Head of caudate nucleus (tissue), 42 donors: ENCODE measurements at regions not wholly inside any gene's neighbourhood (a gene's known extent, or its start where the extent isn't known, plus 50 kb on each side); places are given as distances from the start of the nearest gene placed in this dataset.

Experiments used
- DNase-seq, 42 donors: peaks; one replicate each; pipeline versions ENCODE4 v3.0.0 to v3.0.0-alpha.2; 2020 to 2021; ENCODE audit warnings: mixed read lengths in 7 of 42
- intact Hi-C: fragments of 100-400 bp; cut with DNase I; formaldehyde crosslinking; loops from one replicate; pipeline ENCODE4 v1.15.0; 2022

DNA sequence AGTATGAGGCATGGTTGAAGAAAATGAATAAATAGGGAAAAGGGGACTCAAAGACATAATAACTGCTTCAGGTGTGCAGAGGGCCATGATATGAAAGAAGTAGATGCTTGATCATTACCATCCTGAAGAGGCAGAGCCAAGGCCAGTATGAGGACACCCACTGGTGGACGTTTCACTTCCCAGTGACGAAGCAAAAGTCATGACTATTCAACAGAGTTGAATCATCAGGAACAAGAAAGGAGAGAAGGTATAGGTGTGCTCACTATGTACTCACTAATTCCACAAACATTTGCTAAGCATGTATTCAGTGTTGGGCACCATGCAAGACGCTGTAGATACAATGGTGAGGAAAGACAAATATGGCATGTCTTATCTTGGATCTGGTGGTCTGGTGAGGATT lies 319.2 kb upstream of the RUNX1 start:
- DNase-seq: no peak
- intact Hi-C loops: no loop called here

DNA sequence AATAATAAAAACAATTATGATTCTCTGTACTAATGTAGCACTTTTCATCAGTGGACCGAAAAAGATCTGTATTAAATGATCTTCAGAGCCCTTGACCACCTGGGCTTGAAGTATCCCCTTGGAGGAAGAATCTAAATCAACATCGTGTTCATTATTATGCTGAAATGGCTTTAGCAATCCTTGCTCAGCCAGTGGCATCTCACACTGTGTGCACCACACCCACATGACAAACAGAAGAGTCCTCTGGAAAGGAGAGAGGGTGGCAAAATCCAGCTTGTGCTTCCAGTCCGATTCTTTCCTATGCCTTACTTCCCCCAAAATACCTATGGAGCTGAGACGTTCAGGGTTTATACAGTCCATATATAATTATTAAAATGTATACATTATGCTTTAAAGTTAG lies 318.5 kb upstream of the RUNX1 start:
- intact Hi-C loops: no loop called here
- DNase-seq: no peak

DNA sequence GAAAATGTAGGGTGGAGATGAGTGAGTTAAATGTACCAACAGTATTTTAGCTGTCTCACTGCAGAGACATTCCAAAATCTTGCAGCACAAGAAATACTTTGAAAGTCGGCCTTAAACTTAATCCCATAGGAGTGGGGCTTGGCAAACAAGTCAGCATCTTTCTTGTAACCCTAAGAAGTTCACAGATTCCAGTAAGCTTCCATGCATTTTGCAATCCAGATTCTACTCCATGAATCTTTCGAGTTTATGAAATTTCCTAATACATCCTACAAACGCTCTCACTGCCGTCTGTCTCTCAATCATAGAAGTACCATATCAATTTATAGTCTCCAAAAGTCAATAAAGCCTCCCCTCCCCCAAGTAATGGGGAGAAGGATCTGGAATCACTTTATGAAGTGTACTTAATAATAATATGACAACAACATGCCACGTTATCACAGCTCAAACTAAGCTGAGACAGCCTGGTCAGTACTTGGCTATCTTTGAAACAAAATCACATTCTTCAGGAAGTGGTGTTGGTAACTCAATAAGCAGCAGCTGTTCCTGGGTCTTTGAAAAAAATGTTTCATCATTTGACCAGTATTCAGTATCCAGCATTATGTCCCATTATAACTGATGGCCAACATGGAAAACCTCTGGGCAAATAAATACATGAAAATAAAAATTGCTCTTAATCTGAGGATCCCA lies 317.4 kb upstream of the RUNX1 start:
- DNase-seq: no peak
- intact Hi-C loops: no loop called here

DNA sequence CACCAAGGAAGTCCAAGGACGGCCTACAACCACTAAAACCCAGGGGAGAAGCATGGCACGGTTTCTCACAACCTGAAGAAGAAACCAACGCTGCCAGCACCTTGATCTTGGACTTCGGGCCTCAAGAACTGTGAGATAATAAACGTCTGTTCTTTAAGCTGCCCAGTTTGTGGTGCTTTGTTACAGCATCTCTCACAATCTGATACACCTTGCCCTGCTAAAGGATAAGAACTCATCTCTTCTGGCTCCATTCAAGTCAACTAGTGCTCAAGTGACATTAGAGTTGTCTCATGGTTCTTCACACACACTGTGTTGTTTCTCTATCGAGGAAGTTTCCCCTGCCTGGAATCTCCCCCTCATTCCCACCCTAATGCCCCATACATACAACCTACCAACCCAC lies 314.4 kb upstream of the RUNX1 start:
- intact Hi-C loops: no loop called here
- DNase-seq: no peak

DNA sequence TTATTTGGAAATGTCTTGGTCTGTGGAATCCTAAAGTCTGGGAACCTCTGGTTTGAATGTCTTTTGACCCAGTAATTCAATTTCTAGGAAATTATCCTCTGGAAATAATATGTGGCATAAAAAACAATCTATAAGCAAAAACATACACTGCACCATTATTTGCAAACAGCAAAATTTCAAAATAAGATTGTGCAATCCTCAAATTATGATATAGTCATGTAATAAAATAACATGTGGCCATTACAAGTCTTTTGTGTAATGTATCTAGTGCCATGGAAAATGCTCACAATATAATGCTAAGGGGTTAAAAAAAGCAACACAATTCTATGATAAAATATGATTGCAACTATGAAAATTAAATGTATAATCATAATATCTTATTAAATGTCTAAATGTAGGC lies 312.9 kb upstream of the RUNX1 start:
- intact Hi-C loops: no loop called here
- no peak for DNase-seq

DNA sequence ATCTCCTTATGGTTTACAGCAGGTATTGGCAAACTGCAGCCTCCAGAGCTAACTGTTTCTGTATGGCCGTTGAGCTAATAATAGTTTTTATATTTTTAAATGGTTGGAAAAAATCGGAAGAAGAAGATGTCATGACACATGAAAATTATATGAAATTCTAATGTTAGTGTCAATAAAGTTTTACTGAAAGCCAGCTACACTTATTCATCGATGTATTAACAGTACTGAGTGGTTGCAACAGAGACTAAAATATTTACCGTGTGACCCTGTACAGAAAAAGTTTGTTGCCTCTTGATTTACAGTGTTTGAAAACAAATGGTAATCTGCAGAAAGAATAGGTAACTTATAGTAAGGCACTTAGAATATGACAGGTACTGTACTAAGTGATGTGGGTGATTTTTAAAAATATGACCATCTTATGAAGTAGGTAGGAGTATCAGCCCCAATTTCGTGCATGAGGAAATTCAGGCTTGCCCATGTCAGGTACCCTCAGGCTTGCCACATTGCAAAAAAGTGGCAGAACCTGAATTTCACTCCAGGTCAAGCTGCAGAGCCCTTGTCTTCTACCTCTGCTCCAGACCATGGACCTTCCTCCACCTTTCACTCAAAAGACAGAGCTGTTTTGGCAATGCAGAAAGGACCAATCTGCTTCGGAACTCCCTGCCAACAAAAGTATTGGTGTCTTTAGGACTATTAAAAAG lies 311.9 kb upstream of the RUNX1 start:
- no peak for DNase-seq
- intact Hi-C loops: no loop called here

DNA sequence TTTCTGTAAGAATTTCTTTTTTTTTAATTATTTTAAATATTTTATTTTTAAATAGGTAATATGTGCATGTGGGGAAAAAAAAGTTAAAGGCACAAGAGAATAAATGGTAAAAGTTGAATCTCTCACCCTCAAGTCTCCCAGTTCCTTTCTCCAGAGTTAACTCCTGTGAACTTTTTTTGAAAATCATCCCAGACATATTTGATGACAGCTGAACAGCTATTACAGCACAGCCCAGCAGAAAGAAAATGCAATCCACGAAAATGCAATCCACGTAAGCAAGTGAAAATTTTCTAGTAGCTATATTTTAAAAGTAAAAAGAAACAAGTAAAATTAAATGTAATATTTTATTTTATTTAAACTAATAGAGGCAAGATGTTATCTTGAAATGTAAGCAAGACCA lies 310.0 kb upstream of the RUNX1 start:
- no peak for DNase-seq
- intact Hi-C loops: no loop called here

DNA sequence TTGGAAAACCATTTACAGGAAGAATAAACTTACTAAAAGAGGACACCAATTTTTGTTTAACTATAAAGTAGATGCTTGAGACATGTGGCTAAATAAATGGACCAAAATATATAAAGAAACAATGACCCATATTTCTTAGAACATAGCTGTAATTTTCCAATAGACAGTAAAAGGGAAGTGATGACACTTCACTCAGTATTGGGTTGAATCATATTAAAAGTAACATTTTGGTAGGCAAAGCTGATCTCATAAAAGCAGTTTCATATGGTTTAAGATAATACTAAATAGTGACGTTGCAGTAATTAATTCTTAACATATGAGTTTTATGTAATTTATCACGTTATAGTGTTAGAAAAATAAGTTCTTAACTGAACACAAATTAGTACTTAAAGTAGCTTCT lies 308.9 kb upstream of the RUNX1 start:
- intact Hi-C loops: no loop called here
- no peak for DNase-seq

DNA sequence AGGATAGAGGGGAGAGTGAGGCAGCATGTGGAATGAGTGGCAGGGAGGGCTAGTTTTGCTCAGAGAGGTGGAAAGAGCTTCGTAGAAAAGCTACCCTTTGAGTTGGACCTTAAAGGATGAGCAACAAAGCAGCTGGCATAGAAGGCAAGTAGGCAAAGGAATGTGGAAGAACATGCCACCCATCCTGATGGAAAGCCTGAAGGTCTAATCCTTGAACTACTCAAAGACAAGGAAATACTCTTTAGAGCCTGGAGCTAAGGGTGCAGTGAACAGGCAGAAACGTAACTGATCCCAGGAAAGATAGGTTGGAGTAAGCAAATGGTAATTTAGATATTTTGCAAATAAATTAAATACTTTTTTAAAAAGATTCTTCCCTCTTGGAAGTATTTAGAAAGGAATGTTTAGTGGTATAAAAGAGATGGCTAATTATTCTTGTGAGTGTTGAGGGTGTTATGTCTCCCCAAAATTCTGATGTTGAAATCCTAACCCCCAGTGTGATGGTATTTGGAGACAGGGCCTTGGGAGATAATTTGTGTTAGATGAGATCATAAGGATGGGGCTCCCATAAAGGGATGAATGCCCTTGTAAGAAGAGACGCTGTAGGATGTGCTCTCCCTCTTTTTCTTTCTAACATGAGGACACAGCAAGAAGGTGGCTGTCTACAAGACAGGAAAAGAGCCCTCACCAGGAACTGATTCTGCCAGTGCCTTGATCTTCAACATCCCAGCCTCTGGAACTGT lies 308.1 kb upstream of the RUNX1 start:
- no peak for DNase-seq
- intact Hi-C loops: no loop called here

DNA sequence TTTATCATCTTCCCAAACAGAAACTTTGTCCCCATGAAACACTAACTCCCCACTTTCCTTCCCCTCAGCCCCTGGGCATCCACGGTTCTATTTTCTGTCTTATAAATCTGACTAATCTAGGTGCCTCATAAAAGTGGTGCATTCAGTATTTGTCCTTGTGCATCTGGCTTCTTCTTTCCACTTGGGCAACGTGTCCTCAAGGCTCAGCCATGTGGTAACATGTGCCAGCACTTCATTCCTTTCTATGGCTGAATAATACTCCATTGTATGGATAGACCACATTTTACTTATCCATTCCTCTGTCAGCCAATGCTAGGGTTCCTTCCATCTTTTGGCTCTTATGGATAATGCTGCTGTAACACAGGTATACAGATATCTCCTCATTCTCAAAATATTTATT lies 305.0 kb upstream of the RUNX1 start:
- no peak for DNase-seq
- intact Hi-C loops: no loop called here

DNA sequence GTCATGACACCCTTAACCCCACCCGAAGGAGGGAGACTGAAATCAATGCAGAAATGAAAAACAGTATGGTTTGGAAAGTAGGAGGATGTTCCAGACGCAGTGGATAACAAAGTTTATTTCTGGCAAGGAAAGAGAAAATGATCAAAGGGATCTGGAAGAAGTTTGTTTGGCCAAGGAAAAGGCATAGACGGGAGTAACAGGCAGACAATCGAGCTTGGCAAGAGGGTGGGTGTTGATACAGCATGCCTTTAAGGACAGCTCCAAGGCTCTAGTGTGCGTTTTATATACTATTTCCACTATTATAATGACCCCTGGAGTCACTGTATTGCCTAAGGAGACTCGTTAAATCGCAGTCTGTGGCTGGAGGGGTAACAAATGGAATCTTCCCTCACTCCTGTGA lies 303.7 kb upstream of the RUNX1 start:
- intact Hi-C loops: no loop called here
- no peak for DNase-seq

DNA sequence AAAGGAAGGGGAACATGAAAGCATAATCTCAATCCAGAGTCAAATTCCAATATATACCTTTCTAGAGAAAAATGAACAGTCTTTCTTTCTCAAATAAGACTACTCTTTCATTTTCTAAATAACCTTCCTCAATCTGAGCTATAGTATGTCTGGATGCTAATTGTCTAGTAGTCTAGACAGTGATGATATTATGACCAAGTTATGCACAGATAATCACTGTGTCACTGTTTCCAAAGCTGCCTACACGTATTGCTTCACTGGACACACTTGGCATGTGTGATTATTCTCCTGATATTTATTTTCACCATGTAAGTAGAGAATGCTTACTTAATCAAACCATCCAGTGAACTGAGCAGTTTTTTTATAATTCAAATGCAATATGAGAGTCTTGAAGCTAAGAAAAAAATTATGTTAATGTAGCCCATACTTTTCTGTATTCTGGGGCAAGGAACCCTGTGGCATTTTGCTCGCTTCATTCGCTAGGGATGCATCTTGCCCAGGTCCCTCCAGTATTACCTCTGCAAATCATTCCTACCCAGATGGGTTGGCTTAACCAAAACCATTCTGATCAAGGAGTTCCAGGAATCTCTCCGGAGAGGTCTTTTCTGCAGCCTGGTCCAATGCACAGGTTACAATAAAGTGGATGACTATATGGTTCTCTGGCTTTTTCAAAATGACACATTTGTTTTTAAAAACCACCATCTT lies 303.1 kb upstream of the RUNX1 start:
- DNase-seq: no peak
- intact Hi-C loops: no loop called here

DNA sequence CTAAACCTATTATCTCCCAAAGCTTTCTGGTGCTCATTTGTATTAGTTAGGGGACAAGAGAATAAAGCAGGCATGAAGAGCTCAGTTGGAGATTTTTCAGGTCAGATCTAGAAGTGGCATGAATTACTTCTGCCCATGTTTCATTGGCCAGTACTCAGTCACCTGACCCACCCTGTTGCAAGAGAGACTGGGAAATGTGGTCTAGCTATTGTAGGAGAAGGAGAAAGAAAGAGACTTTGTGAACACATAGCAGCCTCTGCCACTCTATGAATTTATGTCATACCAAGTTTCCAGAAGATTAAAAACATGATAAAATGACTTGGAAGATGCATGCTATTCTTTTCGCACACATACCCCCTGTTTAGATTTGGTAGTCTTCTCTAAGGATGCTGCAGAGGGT lies 302.3 kb upstream of the RUNX1 start:
- intact Hi-C loops: no loop called here
- no peak for DNase-seq

DNA sequence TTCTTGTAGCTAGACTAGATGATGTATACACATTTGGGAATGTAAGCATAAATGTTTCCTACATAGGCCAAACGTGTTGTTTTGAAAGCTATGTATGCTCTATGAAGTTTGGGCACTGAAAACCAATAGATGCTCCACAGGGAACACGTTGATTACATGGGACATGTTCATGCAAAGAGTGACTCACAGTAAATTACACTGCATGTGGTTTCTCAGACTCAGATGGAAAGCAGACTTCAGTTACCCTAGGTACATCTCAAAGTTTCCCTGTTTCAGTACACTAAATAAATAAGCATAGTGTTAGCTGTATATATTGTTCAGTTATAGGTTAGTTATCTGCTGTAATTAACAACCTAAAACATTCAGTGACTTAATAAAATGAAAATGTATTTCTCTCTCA lies 301.9 kb upstream of the RUNX1 start:
- DNase-seq: no peak
- intact Hi-C loops: no loop called here

DNA sequence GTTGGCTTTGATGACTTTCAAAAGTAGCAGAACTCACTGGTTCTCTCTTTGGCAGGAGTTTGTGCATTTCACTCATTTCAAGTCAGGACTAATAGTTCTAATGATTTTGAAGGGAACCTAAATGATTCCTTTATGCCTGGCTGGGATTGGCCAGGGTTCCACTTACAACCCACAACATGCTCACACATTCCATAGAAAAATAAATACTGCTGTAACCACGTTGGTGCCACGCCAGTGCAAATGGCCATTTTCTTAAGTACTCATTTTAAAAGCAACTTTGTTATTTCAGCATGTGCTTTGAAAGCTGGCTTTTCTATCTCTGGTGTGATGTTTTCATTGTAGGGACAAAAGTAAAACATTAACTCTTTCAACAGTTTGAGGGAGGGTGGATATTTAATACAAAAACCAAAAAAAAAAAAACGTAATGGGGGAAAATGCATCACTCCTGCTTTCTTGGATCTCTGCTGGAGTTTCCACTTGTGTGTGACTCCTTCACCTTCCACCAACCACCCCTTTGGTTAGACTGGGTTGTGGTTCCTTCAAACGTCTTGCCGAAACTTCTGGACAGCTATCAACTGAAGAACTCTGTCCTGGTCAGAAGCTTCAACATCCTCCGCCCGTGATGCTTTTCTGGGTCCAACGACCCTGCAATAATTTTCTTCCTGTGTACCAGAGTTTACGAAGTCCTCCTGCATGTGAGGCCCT lies 300.4 kb upstream of the RUNX1 start:
- intact Hi-C loops: no loop called here
- DNase-seq: no peak

DNA sequence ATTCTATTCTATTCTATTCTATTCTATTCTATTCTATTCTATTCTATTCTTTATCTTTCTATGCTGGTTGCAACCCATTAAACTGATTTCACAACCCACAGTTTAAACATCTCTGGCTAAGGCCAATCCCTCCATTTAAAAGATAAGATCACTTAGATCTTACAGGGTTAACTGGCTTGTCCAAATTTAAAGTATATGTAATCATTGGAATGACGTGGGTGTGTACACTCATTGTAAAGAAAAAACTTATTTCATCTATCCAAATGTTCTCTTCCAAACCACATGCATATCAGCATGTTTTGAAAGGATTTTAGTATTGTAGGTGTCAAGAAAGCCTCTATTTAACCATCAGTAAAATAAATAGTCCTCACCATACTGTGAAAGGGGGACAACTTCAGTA lies 299.6 kb upstream of the RUNX1 start:
- intact Hi-C loops: no loop called here
- DNase-seq: no peak

DNA sequence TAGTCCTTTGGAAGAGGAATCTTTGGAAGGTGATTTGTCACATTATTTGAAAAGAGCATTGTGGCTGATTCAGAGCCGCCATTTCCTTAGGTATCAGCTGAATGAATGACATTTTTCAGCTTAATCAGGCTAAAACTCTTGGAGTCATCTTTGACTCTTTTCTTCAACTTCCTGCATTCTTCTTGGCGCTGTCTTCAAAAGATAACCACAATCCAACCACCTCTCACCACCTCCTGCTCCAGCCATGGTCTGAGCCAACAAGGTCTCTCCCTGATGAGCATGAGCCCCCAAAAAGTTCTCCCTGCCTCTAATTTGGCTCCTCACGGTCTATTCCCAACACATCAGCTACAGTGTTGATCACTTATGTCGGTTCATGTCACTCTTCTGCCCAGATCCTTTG lies 297.6 kb upstream of the RUNX1 start:
- no peak for DNase-seq
- intact Hi-C loops: no loop called here

DNA sequence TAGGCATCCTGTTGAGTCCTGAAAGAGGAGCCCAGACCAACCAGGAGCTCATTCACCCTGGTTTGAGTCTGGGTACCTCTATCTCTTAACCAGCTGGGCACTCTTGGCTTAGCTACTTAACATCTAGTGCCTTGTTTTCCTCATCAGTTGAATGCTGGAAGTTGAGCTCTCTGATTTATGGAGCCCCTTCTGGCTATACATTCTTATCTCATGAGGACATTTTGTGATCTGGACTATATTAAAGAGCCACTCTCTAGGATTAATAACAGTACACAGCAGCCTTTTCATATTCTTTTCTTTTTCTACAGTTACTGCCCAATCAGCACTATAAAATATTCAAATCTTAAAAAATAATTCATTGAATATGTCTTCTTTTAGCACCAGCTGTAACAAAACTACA lies 296.9 kb upstream of the RUNX1 start:
- no peak for DNase-seq
- intact Hi-C loops: no loop called here

DNA sequence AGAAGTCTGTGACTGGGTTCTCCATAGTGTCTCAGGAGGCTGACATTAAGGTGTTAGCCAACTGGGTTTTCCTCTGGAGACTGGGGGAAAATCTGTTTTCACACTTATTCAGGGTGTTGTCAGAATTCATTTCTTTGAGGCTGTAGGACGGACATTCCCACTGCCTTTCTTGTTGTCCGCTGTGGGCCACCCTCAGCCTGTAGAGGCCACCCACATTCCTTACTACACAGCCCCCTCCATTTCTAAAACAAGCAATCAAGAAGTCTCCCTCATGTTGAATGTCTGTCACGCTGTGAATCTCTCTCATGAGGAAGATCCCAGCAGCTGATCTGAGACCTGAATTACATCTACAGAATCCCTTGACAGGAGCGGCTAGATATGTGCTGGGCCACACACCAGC lies 295.5 kb upstream of the RUNX1 start:
- no peak for DNase-seq
- intact Hi-C loops: no loop called here
